ENCODE measurements at regions not wholly inside any gene's neighbourhood (a gene's known extent, or its start where the extent isn't known, plus 50 kb on each side); places are given as distances from the start of the nearest gene placed in this dataset.

DNA sequence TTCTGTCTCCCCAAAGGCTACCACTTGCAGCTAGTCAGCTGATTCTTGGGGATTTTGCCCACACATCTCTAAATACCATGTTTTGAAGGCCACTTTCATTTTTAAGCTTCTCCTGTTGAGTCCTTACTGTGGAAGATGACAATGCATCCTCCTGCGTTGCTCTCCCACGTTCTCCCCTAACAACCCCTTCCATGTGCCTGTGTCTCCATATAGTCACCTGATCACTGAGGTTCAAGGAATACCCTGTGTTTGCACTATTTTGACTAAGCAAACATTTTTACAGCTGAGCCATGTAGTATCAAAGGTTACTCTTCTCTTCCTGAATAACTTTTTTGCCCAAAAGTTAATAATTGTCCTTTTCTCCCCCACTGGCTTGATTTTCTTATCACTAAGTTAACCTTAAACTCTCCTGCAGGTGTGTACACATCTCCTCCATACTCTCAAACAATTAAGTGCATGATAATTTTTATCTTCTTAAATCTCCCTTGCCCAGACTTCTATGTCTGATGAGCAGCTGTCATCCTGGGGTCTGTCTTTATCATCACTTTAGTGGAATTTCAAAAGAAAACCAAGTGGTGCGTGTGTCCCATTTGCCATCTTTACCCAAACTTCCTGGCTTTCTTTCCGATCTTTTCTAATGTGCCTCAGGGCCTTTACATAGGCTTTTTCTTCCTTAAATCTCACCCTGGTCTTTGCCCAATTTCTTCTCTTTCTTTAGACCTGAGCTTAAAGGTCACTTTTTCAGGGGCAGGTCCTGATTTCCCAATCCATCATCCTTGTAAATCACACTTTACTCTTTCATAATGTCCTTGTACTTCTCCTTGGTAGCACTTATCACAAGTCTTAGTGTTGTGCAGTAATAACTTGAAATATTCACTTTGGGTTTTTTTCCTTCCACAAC, 85.2 kb upstream of the SPATS2L start:
- no peaks in the 10 kb centered on the region for H3K36me3 ChIP-seq (ENCODE audit: insufficient read depth, insufficient read length, low read length)

DNA sequence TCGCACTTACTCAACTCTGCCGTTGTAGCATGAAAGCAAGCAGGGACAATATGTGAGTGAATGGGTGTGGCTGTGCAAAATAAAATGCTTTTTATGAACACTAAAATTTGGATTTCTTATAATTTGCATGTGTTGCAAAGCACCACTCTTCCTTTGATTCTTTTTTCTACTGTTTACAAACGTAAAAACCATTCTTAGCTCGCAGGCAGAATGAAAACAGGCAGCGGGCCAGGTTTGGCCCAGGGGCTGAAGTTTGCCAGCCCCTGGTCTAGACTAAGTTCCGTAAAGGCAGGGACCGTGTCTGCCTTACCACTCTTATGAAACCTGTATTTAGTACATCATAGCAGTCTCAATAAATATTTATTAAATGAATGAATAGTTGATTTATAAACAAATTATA, 83.7 kb upstream of the SPATS2L start:
- no peaks in the 10 kb centered on the region for H3K4me1 ChIP-seq (ENCODE audit: insufficient read depth, insufficient read length)
- no peak overlapping the region for H3K9ac ChIP-seq (ENCODE audit: insufficient read length, low read depth)
- no peaks in the 10 kb centered on the region for H3K27me3 ChIP-seq (ENCODE audit: insufficient read depth, insufficient read length)
- DNase-seq (ENCODE audit: low read depth, low spot score), result no peak
- H3K9me3 ChIP-seq (ENCODE audit: insufficient read depth, low read length), result no peaks in the 10 kb centered on the region
- no peaks in the 10 kb centered on the region for H3K36me3 ChIP-seq (ENCODE audit: insufficient read depth, insufficient read length, low read length)
- no peak overlapping the region for H3K4me3 ChIP-seq (ENCODE audit: insufficient read length, low read depth)
- TF ChIP-seq YY1 (IDR thresholded peaks at IDR 0.05; ENCODE audit: insufficient read depth, insufficient read length) (no peak), ZNF274 (IDR thresholded peaks at IDR 0.05; ENCODE audit: low read depth, low read length) (no peak), SUZ12 (IDR thresholded peaks at IDR 0.05; ENCODE audit: extremely low read depth, insufficient read depth, insufficient read length) (no peak)

More for the DNA sequence above, 85.2 kb upstream of the SPATS2L start:
- no peak for DNase-seq (ENCODE audit: low read depth, low spot score)
- Histone ChIP-seq H3K27me3 (ENCODE audit: insufficient read depth, insufficient read length) (no peaks in the 10 kb centered on the region), H3K9me3 (ENCODE audit: insufficient read depth, low read length) (no peaks in the 10 kb centered on the region), H3K4me1 (ENCODE audit: insufficient read depth, insufficient read length) (no peaks in the 10 kb centered on the region), H3K9ac (ENCODE audit: insufficient read length, low read depth) (no peak overlapping the region), H3K4me3 (ENCODE audit: insufficient read length, low read depth) (no peak overlapping the region)
- no peak for TF ChIP-seq ZNF274 (IDR thresholded peaks at IDR 0.05; ENCODE audit: low read depth, low read length)
- no peak for TF ChIP-seq SUZ12 (IDR thresholded peaks at IDR 0.05; ENCODE audit: extremely low read depth, insufficient read depth, insufficient read length)
- TF ChIP-seq YY1 (IDR thresholded peaks at IDR 0.05; ENCODE audit: insufficient read depth, insufficient read length), result no peak

GRCh38 chr2:200223205-200223784, 83.2 kb upstream of the SPATS2L start:
- Histone ChIP-seq H3K4me1 (ENCODE audit: insufficient read depth, insufficient read length) (no peaks in the 10 kb centered on the region), H3K4me3 (ENCODE audit: insufficient read length, low read depth) (no peak overlapping the region), H3K9me3 (ENCODE audit: insufficient read depth, low read length) (no peaks in the 10 kb centered on the region), H3K9ac (ENCODE audit: insufficient read length, low read depth) (no peak overlapping the region), H3K36me3 (ENCODE audit: insufficient read depth, insufficient read length, low read length) (no peaks in the 10 kb centered on the region), H3K27me3 (ENCODE audit: insufficient read depth, insufficient read length) (no peaks in the 10 kb centered on the region)
- no peak for TF ChIP-seq YY1 (IDR thresholded peaks at IDR 0.05; ENCODE audit: insufficient read depth, insufficient read length)
- TF ChIP-seq SUZ12 (IDR thresholded peaks at IDR 0.05; ENCODE audit: extremely low read depth, insufficient read depth, insufficient read length), result no peak
- TF ChIP-seq ZNF274 (IDR thresholded peaks at IDR 0.05; ENCODE audit: low read depth, low read length), result no peak
- no peak for DNase-seq (ENCODE audit: low read depth, low spot score)

GRCh38 chr2:200225951-200226350, 80.5 kb upstream of the SPATS2L start:
- no peaks in the 10 kb centered on the region for H3K36me3 ChIP-seq (ENCODE audit: insufficient read depth, insufficient read length, low read length)
- no peak for DNase-seq (ENCODE audit: low read depth, low spot score)
- no peaks in the 10 kb centered on the region for H3K4me1 ChIP-seq (ENCODE audit: insufficient read depth, insufficient read length)
- no peak overlapping the region for H3K9ac ChIP-seq (ENCODE audit: insufficient read length, low read depth)
- TF ChIP-seq YY1 (IDR thresholded peaks at IDR 0.05; ENCODE audit: insufficient read depth, insufficient read length), result no peak
- TF ChIP-seq SUZ12 (IDR thresholded peaks at IDR 0.05; ENCODE audit: extremely low read depth, insufficient read depth, insufficient read length), result no peak
- TF ChIP-seq ZNF274 (IDR thresholded peaks at IDR 0.05; ENCODE audit: low read depth, low read length), result no peak
- H3K27me3 ChIP-seq (ENCODE audit: insufficient read depth, insufficient read length), result no peaks in the 10 kb centered on the region
- H3K4me3 ChIP-seq (ENCODE audit: insufficient read length, low read depth), result no peak overlapping the region
- H3K9me3 ChIP-seq (ENCODE audit: insufficient read depth, low read length), result no peaks in the 10 kb centered on the region

- Histone ChIP-seq H3K4me1 (ENCODE audit: insufficient read depth, insufficient read length) (no peaks in the 10 kb centered on the region), H3K9me3 (ENCODE audit: insufficient read depth, low read length) (no peaks in the 10 kb centered on the region), H3K27me3 (ENCODE audit: insufficient read depth, insufficient read length) (no peaks in the 10 kb centered on the region), H3K9ac (ENCODE audit: insufficient read length, low read depth) (no peak overlapping the region), H3K36me3 (ENCODE audit: insufficient read depth, insufficient read length, low read length) (no peaks in the 10 kb centered on the region), H3K4me3 (ENCODE audit: insufficient read length, low read depth) (no peak overlapping the region)
- no peak for TF ChIP-seq SUZ12 (IDR thresholded peaks at IDR 0.05; ENCODE audit: extremely low read depth, insufficient read depth, insufficient read length)
- TF ChIP-seq ZNF274 (IDR thresholded peaks at IDR 0.05; ENCODE audit: low read depth, low read length), result no peak
- no peak for TF ChIP-seq YY1 (IDR thresholded peaks at IDR 0.05; ENCODE audit: insufficient read depth, insufficient read length)
- no peak for DNase-seq (ENCODE audit: low read depth, low spot score)
These were observed 79.8 kb upstream of the SPATS2L start for GRCh38 chr2:200226451-200227426.

- H3K9ac ChIP-seq (ENCODE audit: insufficient read length, low read depth), result no peak overlapping the region
- H3K4me3 ChIP-seq (ENCODE audit: insufficient read length, low read depth), result no peak overlapping the region
- DNase-seq (ENCODE audit: low read depth, low spot score), result no peak
- TF ChIP-seq SUZ12 (IDR thresholded peaks at IDR 0.05; ENCODE audit: extremely low read depth, insufficient read depth, insufficient read length) (no peak), YY1 (IDR thresholded peaks at IDR 0.05; ENCODE audit: insufficient read depth, insufficient read length) (no peak), ZNF274 (IDR thresholded peaks at IDR 0.05; ENCODE audit: low read depth, low read length) (no peak)
- no peaks in the 10 kb centered on the region for H3K9me3 ChIP-seq (ENCODE audit: insufficient read depth, low read length)
- no peaks in the 10 kb centered on the region for H3K27me3 ChIP-seq (ENCODE audit: insufficient read depth, insufficient read length)
- no peaks in the 10 kb centered on the region for H3K36me3 ChIP-seq (ENCODE audit: insufficient read depth, insufficient read length, low read length)
- no peaks in the 10 kb centered on the region for H3K4me1 ChIP-seq (ENCODE audit: insufficient read depth, insufficient read length)
These were observed 75.8 kb upstream of the SPATS2L start for GRCh38 chr2:200230716-200231115.
